OCI-LY3 (cell line): ENCODE measurements at regions not wholly inside any gene's neighbourhood (a gene's known extent, or its start where the extent isn't known, plus 50 kb on each side); places are given as distances from the start of the nearest gene placed in this dataset.
"Not testable (repeated sequence)": the region's sequence is repeated elsewhere in the genome, so short reads cannot be mapped to it uniquely, and the experiment has no call there.

ENCODE experiments used
- H2AFZ ChIP-seq: fragments of 200-600, 300-600 bp; shearing (Covaris generic); 2 replicates; pipeline ENCODE4 v1.6.0; 2014; ENCODE audit warnings: antibody characterized with exemption, low read depth, low read length
- H3K27ac ChIP-seq: fragments of 200-600, 300-600 bp; sonication (generic); 2 replicates; pipeline ENCODE4 v1.5.1; 2014; ENCODE audit warnings: mild to moderate bottlenecking, low read length, moderate library complexity, mixed read lengths
- H3K27me3 ChIP-seq: fragments of 200-600, 300-600 bp; sonication (generic); 2 replicates; pipeline ENCODE4 v1.6.1; 2014; ENCODE audit warnings: low read depth, low read length, mixed read lengths
- H3K36me3 ChIP-seq: fragments of 200-600, 300-600 bp; sonication (generic); replicated peaks from 2 replicates; pipeline ENCODE3; 2014; ENCODE audit warnings: low read depth, low read length, mixed read lengths
- H3K4me1 ChIP-seq: fragments of 300-600, 200-600 bp; sonication (generic); 2 replicates; pipeline ENCODE4 v1.6.1; 2014; ENCODE audit warnings: low read length, mixed read lengths
- H3K4me2 ChIP-seq: fragments of 200-600, 300-600 bp; sonication (generic); 2 replicates; pipeline ENCODE4 v1.6.1; 2014; ENCODE audit warnings: low read length, mixed read lengths
- H3K4me3 ChIP-seq: fragments of 300-600, 200-600 bp; sonication (generic); 2 replicates; pipeline ENCODE4 v1.5.1; 2014; ENCODE audit warnings: antibody characterized with exemption, mild to moderate bottlenecking, low read length, moderate library complexity
- H3K79me2 ChIP-seq: fragments of 300-600, 200-600 bp; shearing (Covaris generic); 2 replicates; pipeline ENCODE4 v1.6.1; 2014; ENCODE audit warnings: mild to moderate bottlenecking, low read length, mixed read lengths
- H3K9ac ChIP-seq: fragments of 300-600, 200-600 bp; shearing (Covaris generic); 2 replicates; pipeline ENCODE4 v1.6.0; 2014; ENCODE audit warnings: mild to moderate bottlenecking, low read length, moderate library complexity
- H3K9me3 ChIP-seq: fragments of 200-600, 300-600 bp; shearing (Covaris generic); 2 replicates; pipeline ENCODE4 v1.6.1; 2014; ENCODE audit warnings: low read length, mixed read lengths; ENCODE audit not compliant: insufficient read depth
- H4K20me1 ChIP-seq: fragments of 200-600, 300-600 bp; sonication (generic); 2 replicates; pipeline ENCODE4 v1.6.1; 2016; ENCODE audit warnings: low read length, mixed read lengths; ENCODE audit not compliant: insufficient read depth
- EZH2phosphoT487 ChIP-seq: fragments of 200-600 bp; shearing (Covaris generic); IDR thresholded peaks from 2 replicates; pipeline ENCODE4 v1.6.1; 2018; ENCODE audit warnings: antibody characterized with exemption, mixed run types, low read depth
- TF ChIP-seq, protein P1 (sequence below): fragments of 200-600, 300-600 bp; sonication (generic); IDR thresholded peaks from 2 replicates; pipeline ENCODE4 v1.5.1; 2014; ENCODE audit warnings: antibody characterized with exemption, low read length, low read depth

GRCh38 chr3:72033666-72034428 is 248.9 kb upstream of the PROK2 start:
- Histone ChIP-seq H3K27ac (no peak overlapping the region), H3K79me2 (no peaks in the 10 kb centered on the region), H3K4me3 (no peak overlapping the region), H4K20me1 (no peaks in the 10 kb centered on the region), H3K36me3 (no peaks in the 10 kb centered on the region), H3K9me3 (no peaks in the 10 kb centered on the region), H2AFZ (no peak overlapping the region), H3K27me3 (peaks cover 50% of the 10 kb centered on the region), H3K4me2 (no peak overlapping the region), H3K9ac (no peak overlapping the region), H3K4me1 (no peaks in the 10 kb centered on the region)
- no peak for TF ChIP-seq EZH2phosphoT487
- TF ChIP-seq, protein P1, sequence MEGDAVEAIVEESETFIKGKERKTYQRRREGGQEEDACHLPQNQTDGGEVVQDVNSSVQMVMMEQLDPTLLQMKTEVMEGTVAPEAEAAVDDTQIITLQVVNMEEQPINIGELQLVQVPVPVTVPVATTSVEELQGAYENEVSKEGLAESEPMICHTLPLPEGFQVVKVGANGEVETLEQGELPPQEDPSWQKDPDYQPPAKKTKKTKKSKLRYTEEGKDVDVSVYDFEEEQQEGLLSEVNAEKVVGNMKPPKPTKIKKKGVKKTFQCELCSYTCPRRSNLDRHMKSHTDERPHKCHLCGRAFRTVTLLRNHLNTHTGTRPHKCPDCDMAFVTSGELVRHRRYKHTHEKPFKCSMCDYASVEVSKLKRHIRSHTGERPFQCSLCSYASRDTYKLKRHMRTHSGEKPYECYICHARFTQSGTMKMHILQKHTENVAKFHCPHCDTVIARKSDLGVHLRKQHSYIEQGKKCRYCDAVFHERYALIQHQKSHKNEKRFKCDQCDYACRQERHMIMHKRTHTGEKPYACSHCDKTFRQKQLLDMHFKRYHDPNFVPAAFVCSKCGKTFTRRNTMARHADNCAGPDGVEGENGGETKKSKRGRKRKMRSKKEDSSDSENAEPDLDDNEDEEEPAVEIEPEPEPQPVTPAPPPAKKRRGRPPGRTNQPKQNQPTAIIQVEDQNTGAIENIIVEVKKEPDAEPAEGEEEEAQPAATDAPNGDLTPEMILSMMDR: no peak

GRCh38 chr3:72032441-72033135 is 247.6 kb upstream of the PROK2 start:
- Histone ChIP-seq H3K27ac (no peak overlapping the region), H3K9me3 (no peaks in the 10 kb centered on the region), H4K20me1 (no peaks in the 10 kb centered on the region), H3K79me2 (no peaks in the 10 kb centered on the region), H3K4me1 (no peaks in the 10 kb centered on the region), H2AFZ (no peak overlapping the region), H3K36me3 (no peaks in the 10 kb centered on the region), H3K4me3 (no peak overlapping the region), H3K27me3 (peaks cover 39% of the 10 kb centered on the region), H3K4me2 (no peak overlapping the region), H3K9ac (no peak overlapping the region)
- TF ChIP-seq EZH2phosphoT487: no peak
- TF ChIP-seq, protein P1: no peak

DNA sequence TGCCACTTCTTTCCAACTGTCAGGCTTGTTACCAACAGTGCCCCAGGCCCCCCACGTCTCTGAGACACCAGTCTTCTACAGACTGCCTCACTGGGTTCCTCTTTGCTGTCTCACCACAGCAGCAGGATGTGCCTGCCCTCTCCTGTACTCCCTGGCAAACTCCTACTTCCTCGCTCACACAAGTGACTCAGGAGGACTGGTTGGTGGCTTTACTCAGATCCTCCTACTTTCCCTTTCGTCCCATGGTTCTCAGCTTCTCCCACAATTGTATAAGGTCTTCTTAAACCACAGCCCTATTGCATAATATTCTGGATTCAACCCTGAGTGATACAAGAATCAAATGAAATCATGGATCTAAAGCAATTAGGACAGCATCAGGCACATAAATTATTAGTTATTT is 246.6 kb upstream of the PROK2 start:
- no peaks in the 10 kb centered on the region for H4K20me1 ChIP-seq
- H3K27ac ChIP-seq: no peak overlapping the region
- H3K79me2 ChIP-seq: no peaks in the 10 kb centered on the region
- H3K4me3 ChIP-seq: no peak overlapping the region
- peaks cover 33% of the 10 kb centered on the region for H3K27me3 ChIP-seq
- no peaks in the 10 kb centered on the region for H3K4me1 ChIP-seq
- no peak overlapping the region for H2AFZ ChIP-seq
- TF ChIP-seq, protein P1: no peak
- no peak for TF ChIP-seq EZH2phosphoT487
- no peak overlapping the region for H3K9ac ChIP-seq
- no peaks in the 10 kb centered on the region for H3K36me3 ChIP-seq
- H3K4me2 ChIP-seq: no peak overlapping the region
- no peaks in the 10 kb centered on the region for H3K9me3 ChIP-seq

DNA sequence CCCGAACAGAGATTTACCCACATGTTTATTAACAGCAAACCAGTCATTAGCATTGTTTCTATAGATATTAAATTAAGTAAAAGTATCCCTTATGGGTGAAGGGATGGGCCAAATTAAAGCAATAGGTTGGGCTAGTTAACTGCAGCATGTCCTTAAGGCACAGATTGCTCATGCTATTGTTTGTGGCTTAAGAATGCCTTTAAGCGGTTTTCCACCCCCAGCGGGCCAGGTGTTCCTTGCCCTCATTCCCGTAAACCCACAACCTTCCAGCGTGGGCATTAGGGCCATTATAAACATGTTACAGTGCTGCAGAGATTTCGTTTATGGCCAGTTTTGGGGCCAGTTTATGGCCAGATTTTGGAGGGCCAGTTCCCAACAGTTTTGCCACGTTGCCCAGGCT is 245.3 kb upstream of the PROK2 start:
- H3K4me2 ChIP-seq, H3K27ac ChIP-seq, H3K9ac ChIP-seq, H4K20me1 ChIP-seq, H3K4me1 ChIP-seq, H2AFZ ChIP-seq, H3K9me3 ChIP-seq, H3K4me3 ChIP-seq, H3K36me3 ChIP-seq, H3K79me2 ChIP-seq: not testable (repeated sequence)
- H3K27me3 ChIP-seq: peaks cover 21% of the 10 kb centered on the region

DNA sequence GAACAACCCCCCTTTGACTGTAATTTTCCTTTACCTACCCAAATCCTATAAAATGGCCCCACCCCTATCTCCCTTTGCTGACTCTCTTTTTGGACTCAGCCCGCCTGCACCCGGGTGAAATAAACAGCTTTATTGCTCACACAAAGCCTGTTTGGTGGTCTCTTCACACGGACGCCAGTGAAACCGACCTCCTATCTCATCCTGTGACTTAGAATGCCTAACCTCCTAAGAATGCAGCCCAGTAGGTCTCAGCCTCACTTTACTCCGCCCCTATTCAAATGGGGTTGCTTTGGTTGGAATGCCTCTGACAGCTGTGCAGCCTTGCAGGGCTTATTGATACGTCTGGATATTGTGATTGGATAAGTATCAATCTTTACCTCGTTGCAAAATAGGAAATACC is 243.8 kb upstream of the PROK2 start:
- not testable (repeated sequence) for H3K9ac ChIP-seq, H3K4me2 ChIP-seq, H3K27me3 ChIP-seq, H3K79me2 ChIP-seq, H3K4me3 ChIP-seq, H4K20me1 ChIP-seq, H2AFZ ChIP-seq, H3K36me3 ChIP-seq, H3K9me3 ChIP-seq, H3K4me1 ChIP-seq, H3K27ac ChIP-seq

GRCh38 chr3:72028307-72028706 is 243.4 kb upstream of the PROK2 start:
- not testable (repeated sequence) for H3K27me3 ChIP-seq, H3K9ac ChIP-seq, H3K4me2 ChIP-seq, H3K4me3 ChIP-seq, H3K4me1 ChIP-seq, H3K79me2 ChIP-seq, H3K27ac ChIP-seq, H3K36me3 ChIP-seq, H2AFZ ChIP-seq, H4K20me1 ChIP-seq, H3K9me3 ChIP-seq

GRCh38 chr3:72027728-72028127 is 242.8 kb upstream of the PROK2 start:
- H3K9ac ChIP-seq, H4K20me1 ChIP-seq, H3K36me3 ChIP-seq, H3K4me1 ChIP-seq, H3K4me2 ChIP-seq, H3K27ac ChIP-seq, H3K4me3 ChIP-seq, H3K9me3 ChIP-seq, H3K79me2 ChIP-seq, H2AFZ ChIP-seq, H3K27me3 ChIP-seq: not testable (repeated sequence)
